ENCODE measurements at regions not wholly inside any gene's neighbourhood (a gene's known extent, or its start where the extent isn't known, plus 50 kb on each side); places are given as distances from the start of the nearest gene placed in this dataset.

DNA sequence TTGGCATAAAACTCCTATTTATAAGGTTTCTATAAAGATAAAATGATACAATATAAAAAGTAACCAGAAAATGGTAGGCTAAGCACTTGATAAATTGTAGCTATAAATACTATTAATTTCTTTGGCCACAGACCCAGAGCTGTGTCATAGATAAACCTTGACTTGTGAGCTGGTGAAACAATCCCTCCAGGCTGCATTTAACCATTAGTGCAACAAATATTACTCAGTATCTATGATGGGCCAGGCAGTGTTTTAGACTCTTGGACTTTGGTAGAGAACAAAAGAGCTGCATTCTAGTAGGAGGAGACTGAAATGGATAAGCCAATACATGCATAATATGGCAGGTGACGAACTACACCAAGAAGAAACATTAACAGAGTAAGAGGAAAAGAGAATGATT, 178.1 kb downstream of the BTG1 start:
- Histone ChIP-seq H3K27me3 (ENCODE audit: control insufficient read depth, insufficient read depth, low read length) (no peaks in the 10 kb centered on the region), H3K27ac (ENCODE audit: low read depth, low read length) (no peak overlapping the region)
- POLR2A ChIA-PET: interaction anchor here (0.7 kb wide), 1 partner anchor 86 kb away, joined by 5 read pairs; no protein-coding TSS in a partner anchor

DNA sequence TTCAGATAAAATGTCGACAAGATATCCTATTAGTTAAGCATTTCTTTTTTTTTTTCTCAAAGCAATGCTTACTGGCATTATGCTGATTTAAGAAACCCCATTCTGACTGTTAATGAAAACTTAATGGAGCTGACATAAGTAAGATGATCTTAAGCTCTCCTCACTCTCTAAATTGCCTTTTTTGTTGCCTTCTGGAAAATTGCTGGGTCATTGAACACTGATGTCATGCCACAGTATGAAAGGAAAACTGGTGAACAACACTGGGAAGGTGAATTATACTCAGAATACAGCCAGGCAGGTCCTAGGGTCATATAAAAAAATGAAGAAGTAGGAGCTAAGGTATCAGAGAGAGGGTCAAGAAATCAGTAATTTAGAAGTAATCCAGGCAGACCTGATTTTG, 179.9 kb downstream of the BTG1 start:
- DNase-seq (ENCODE audit: low read depth, low spot score): no peak
- no peaks in the 10 kb centered on the region for H3K27me3 ChIP-seq (ENCODE audit: control insufficient read depth, insufficient read depth, low read length)
- POLR2A ChIA-PET: interaction anchor here (0.7 kb wide), 1 partner anchor 180 kb away, joined by 3 read pairs; no protein-coding TSS in a partner anchor
- H3K9me3 ChIP-seq (ENCODE audit: control insufficient read depth, insufficient read depth, low read length): peaks cover 4% of the 10 kb centered on the region
- TF ChIP-seq, protein P1, sequence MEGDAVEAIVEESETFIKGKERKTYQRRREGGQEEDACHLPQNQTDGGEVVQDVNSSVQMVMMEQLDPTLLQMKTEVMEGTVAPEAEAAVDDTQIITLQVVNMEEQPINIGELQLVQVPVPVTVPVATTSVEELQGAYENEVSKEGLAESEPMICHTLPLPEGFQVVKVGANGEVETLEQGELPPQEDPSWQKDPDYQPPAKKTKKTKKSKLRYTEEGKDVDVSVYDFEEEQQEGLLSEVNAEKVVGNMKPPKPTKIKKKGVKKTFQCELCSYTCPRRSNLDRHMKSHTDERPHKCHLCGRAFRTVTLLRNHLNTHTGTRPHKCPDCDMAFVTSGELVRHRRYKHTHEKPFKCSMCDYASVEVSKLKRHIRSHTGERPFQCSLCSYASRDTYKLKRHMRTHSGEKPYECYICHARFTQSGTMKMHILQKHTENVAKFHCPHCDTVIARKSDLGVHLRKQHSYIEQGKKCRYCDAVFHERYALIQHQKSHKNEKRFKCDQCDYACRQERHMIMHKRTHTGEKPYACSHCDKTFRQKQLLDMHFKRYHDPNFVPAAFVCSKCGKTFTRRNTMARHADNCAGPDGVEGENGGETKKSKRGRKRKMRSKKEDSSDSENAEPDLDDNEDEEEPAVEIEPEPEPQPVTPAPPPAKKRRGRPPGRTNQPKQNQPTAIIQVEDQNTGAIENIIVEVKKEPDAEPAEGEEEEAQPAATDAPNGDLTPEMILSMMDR (IDR thresholded peaks at IDR 0.05; ENCODE audit: low read depth, low read length): no peak
- H3K27ac ChIP-seq (ENCODE audit: low read depth, low read length): no peak overlapping the region
- H3K4me3 ChIP-seq (ENCODE audit: low read depth, low read length): no peak overlapping the region
- CTCF ChIA-PET: interaction anchor here (0.5 to 0.7 kb wide), 2 partner anchors 40 to 181 kb away, joined by 3 to 4 read pairs; no protein-coding TSS in a partner anchor

More for the DNA sequence above, 178.1 kb downstream of the BTG1 start:
- CTCF ChIA-PET: no interaction called here
- DNase-seq (ENCODE audit: low read depth, low spot score): no peak
- Histone ChIP-seq H3K4me3 (ENCODE audit: low read depth, low read length) (no peak overlapping the region), H3K9me3 (ENCODE audit: control insufficient read depth, insufficient read depth, low read length) (peaks cover 2% of the 10 kb centered on the region)
- TF ChIP-seq, protein P1 (IDR thresholded peaks at IDR 0.05; ENCODE audit: low read depth, low read length): no peak

- peaks cover 4% of the 10 kb centered on the region; the same call in 1 of the 2 replicates for H3K9me3 ChIP-seq (ENCODE audit: control insufficient read depth, insufficient read depth, low read length)
- DNase-seq (ENCODE audit: low read depth, low spot score): no peak
- CTCF ChIA-PET: no interaction called here
These were observed 181.1 kb downstream of the BTG1 start for GRCh38 chr12:91964501-91964900.

DNA sequence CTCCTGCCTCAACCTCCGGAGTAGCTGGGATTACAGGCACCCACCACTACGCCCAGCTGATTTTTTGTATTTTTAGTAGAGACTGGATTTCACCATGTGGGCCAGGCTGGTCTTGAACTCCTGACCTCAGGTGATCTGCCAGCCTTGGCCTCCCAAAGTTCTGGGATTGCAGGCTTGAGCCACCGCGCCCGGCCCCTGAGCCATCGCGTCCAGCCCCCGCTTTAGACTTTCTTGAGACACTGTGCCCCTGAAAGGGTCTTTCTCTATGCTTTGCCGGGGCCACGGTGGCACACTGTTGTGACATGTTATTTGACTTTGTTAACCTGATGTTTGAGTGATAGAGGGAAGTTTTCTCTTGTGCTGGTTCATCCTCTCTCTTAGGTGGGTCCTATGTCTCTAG, 186.4 kb downstream of the BTG1 start:
- Histone ChIP-seq H3K9me3 (ENCODE audit: control insufficient read depth, insufficient read depth, low read length) (peaks cover 4% of the 10 kb centered on the region; the same call in 1 of the 2 replicates), H3K4me3 (ENCODE audit: low read depth, low read length) (no peak overlapping the region), H3K27me3 (ENCODE audit: control insufficient read depth, insufficient read depth, low read length) (no peaks in the 10 kb centered on the region), H3K27ac (ENCODE audit: low read depth, low read length) (no peak overlapping the region)
- TF ChIP-seq, protein P1 (IDR thresholded peaks at IDR 0.05; ENCODE audit: low read depth, low read length): no peak
- ChIA-PET CTCF (interaction anchor here (0.9 to 1.5 kb wide), 2 partner anchors 148 to 577 kb away, joined by 3 to 4 read pairs; no protein-coding TSS in a partner anchor), POLR2A (no interaction called here)
- no peak for DNase-seq (ENCODE audit: low read depth, low spot score)

More at GRCh38 chr12:91964501-91964900, 181.1 kb downstream of the BTG1 start:
- Histone ChIP-seq H3K4me3 (ENCODE audit: low read depth, low read length) (no peak overlapping the region), H3K27ac (ENCODE audit: low read depth, low read length) (no peak overlapping the region), H3K27me3 (ENCODE audit: control insufficient read depth, insufficient read depth, low read length) (no peaks in the 10 kb centered on the region)
- TF ChIP-seq, protein P1 (IDR thresholded peaks at IDR 0.05; ENCODE audit: low read depth, low read length): no peak
- POLR2A ChIA-PET: no interaction called here

DNA sequence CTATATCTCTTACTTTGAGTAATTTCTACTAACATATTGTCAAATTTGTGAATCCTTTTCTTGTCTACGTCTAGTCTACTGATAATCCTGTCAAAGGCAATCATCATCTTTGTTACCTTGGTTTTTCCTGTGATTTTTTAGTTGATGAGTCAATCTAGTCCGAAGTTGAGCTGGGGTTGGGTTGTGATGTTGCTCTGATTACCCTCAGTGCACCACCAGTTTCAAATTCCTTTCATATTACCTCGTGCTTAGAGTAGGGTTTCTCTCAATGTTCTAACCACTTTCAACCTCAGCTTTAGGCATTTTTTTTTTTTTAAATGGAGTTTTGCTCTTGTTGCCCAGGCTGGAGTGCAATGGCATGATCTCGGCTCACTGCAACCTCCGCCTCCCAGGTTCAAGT, 186.8 kb downstream of the BTG1 start:
- Histone ChIP-seq H3K4me3 (ENCODE audit: low read depth, low read length) (no peak overlapping the region), H3K9me3 (ENCODE audit: control insufficient read depth, insufficient read depth, low read length) (peaks cover 4% of the 10 kb centered on the region; the same call in 1 of the 2 replicates), H3K27me3 (ENCODE audit: control insufficient read depth, insufficient read depth, low read length) (no peaks in the 10 kb centered on the region), H3K27ac (ENCODE audit: low read depth, low read length) (no peak overlapping the region)
- POLR2A ChIA-PET: interaction anchor here (0.9 kb wide), 1 partner anchor 117 kb away, joined by 4 read pairs; no protein-coding TSS in a partner anchor
- CTCF ChIA-PET: interaction anchor here (0.9 to 1.5 kb wide), 2 partner anchors 148 to 577 kb away, joined by 3 to 4 read pairs; no protein-coding TSS in a partner anchor
- DNase-seq (ENCODE audit: low read depth, low spot score): peak; percentile 54
- TF ChIP-seq, protein P1 (IDR thresholded peaks at IDR 0.05; ENCODE audit: low read depth, low read length): no peak

Data from AG04450 (cell line).